ENCODE measurements at regions not wholly inside any gene's neighbourhood (a gene's known extent, or its start where the extent isn't known, plus 50 kb on each side); places are given as distances from the start of the nearest gene placed in this dataset.

DNA sequence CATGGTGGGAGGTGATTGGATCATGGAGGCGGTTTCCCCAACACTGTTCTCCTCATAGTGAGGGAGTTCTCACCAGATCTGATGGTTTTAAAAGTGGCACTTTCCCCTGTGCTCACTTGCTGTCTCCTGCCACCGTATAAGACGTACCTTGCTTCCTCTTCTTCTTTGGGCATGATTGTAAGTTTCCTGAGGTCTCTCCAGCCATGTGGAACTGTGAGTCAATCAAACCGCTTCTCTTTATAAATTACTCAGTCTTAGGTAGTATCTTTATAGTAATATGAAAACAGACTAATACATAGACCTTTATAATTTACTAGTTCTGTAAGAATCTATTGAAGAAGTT, 82.5 kb upstream of the PITX2 start:
- Histone ChIP-seq H2BK15ac (ENCODE audit: low read length) (no peak overlapping the region), H3K56ac (replicated peaks; ENCODE audit: insufficient read length, low read depth, low read length) (no peak overlapping the region), H3K18ac (ENCODE audit: extremely low read depth, low read length) (no peak overlapping the region), H2BK120ac (replicated peaks; ENCODE audit: low read depth, low read length) (no peak overlapping the region), H3K23me2 (ENCODE audit: low read depth, low read length) (no peaks in the 10 kb centered on the region), H2BK12ac (ENCODE audit: low read depth, low read length) (no peak overlapping the region), H3K4me3 (ENCODE audit: extremely low read depth in 1 of 4, insufficient read depth in 2 of 4, low read depth in 3 of 4, low read length in 4 of 4) (no peak overlapping the region), H3K36me3 (ENCODE audit: control insufficient read depth in 2 of 4, insufficient read depth in 4 of 4, low read length in 3 of 4) (no peaks in the 10 kb centered on the region), H4K8ac (ENCODE audit: extremely low read depth, insufficient read depth, low read length) (no peak overlapping the region), H3K23ac (ENCODE audit: insufficient read length) (no peak overlapping the region), H3K79me1 (ENCODE audit: low read depth, low read length) (no peaks in the 10 kb centered on the region), H3K27ac (ENCODE audit: low read depth, low read length) (no peak overlapping the region), H3K4ac (replicated peaks; ENCODE audit: insufficient read length, low read depth, low read length) (no peak overlapping the region), H2AFZ (ENCODE audit: low read length) (no peak overlapping the region), H4K91ac (replicated peaks; ENCODE audit: insufficient read length, low read length) (no peak overlapping the region), H3K14ac (ENCODE audit: insufficient read length) (no peak overlapping the region), H3K4me2 (ENCODE audit: insufficient read depth in 1 of 2, low read depth in 2 of 2, low read length in 2 of 2) (no peak overlapping the region), H3K27me3 (replicated peaks in 1 of 4; ENCODE audit: control insufficient read depth in 3 of 4, extremely low read depth in 1 of 4, insufficient read depth in 3 of 4, low read length in 3 of 4) (no peaks in the 10 kb centered on the region), H4K20me1 (replicated peaks in 1 of 2; ENCODE audit: control insufficient read depth in 1 of 2, insufficient read depth in 2 of 2, low read length in 2 of 2) (no peaks in the 10 kb centered on the region), H3K4me1 (replicated peaks in 1 of 4; ENCODE audit: control insufficient read depth in 3 of 4, insufficient read depth in 4 of 4, low read length in 3 of 4) (no peaks in the 10 kb centered on the region; a peak in 1 of 7 replicates), H2BK20ac (ENCODE audit: low read length) (no peak overlapping the region), H3K9ac (replicated peaks in 1 of 4; ENCODE audit: extremely low read depth in 1 of 4, low read depth in 3 of 4, low read length in 3 of 4) (no peak overlapping the region), H4K5ac (ENCODE audit: insufficient read length, low read depth, low read length) (no peak overlapping the region), H3K9me3 (ENCODE audit: insufficient read depth in 2 of 2, low read depth in 1 of 2, low read length in 1 of 2) (no peaks in the 10 kb centered on the region), H2BK5ac (ENCODE audit: low read depth, low read length) (no peak overlapping the region), H3K79me2 (ENCODE audit: control insufficient read depth in 1 of 2, insufficient read depth in 2 of 2, low read length in 2 of 2) (no peaks in the 10 kb centered on the region), H2AK5ac (ENCODE audit: low read depth, low read length) (no peak overlapping the region)
- ChIA-PET CTCF (ENCODE audit: partially characterized antibody) (interaction anchor here (1.3 kb wide), 1 partner anchor 14 kb away, joined by 3 read pairs; no protein-coding TSS in a partner anchor), POLR2A (ENCODE audit: partially characterized antibody) (no interaction called here)
- WGBS, 2 experiments (ENCODE audit: extremely low coverage in 1 of 2, insufficient coverage in 1 of 2, insufficient read length in 1 of 2, insufficient replicate concordance in 2 of 2, low coverage in 1 of 2, low lambda C conversion rate in 2 of 2, missing lambda C conversion rate in 1 of 2) = 90% methylated on average over 4 of the region's 4 CpGs; no CpG with 5 or more reads in 1 of the 2 experiments
- DNase-seq (ENCODE audit: low read depth in 1 of 2, low spot score in 2 of 2) (no peak), FAIRE-seq (no peak)
- no peak for TF ChIP-seq BCL11A (IDR thresholded peaks at IDR 0.05; ENCODE audit: low read depth in 2 of 2, low read length in 2 of 2)
- no peak for TF ChIP-seq TAF7 (optimal IDR thresholded peaks at IDR 0.05; ENCODE audit: borderline replicate concordance, low read depth, low read length)
- no peak for TF ChIP-seq CBX5 (IDR thresholded peaks at IDR 0.05; ENCODE audit: low read depth, low read length)
- no peak for TF ChIP-seq JUN (IDR thresholded peaks at IDR 0.05; ENCODE audit: low read depth, low read length)
- no peak for TF ChIP-seq CEBPB (IDR thresholded peaks at IDR 0.05; ENCODE audit: low read depth, low read length)
- TF ChIP-seq POU5F1 (IDR thresholded peaks at IDR 0.05; ENCODE audit: low read depth, low read length) = no peak
- no peak for TF ChIP-seq GABPA (IDR thresholded peaks at IDR 0.05; ENCODE audit: borderline replicate concordance, insufficient read depth, low read length)
- no peak for TF ChIP-seq EP300 (IDR thresholded peaks at IDR 0.05; ENCODE audit: borderline replicate concordance in 1 of 2, low read depth in 2 of 2, low read length in 2 of 2)
